SK-N-SH (cell line): ENCODE measurements at regions not wholly inside any gene's neighbourhood (a gene's known extent, or its start where the extent isn't known, plus 50 kb on each side); places are given as distances from the start of the nearest gene placed in this dataset.

ENCODE experiments used
- CTCF ChIA-PET: fragments of 300-600, 350-600 bp; formaldehyde crosslinking; extraction: SDS; loops from one replicate; lab custom pipeline; 2021; lab: Yijun Ruan, JAX
- POLR2A ChIA-PET: fragments of 350-600 bp; sonication (Branson Sonifier 250); formaldehyde crosslinking; extraction: SDS; loops from one replicate; lab custom pipeline; 2020; ENCODE audit warnings: antibody characterized with exemption, inconsistent platforms; lab: Yijun Ruan, JAX
- DNase-seq: peaks from one replicate; pipeline ENCODE4 v3.0.0; 2012
- H2AFZ ChIP-seq: fragments of 200-600 bp; sonication (generic); 2 replicates; pipeline ENCODE4 v1.8.1; 2016; ENCODE audit warnings: antibody characterized with exemption, mild to moderate bottlenecking, low read depth
- H3F3A ChIP-seq: fragments of 200-600 bp; sonication (generic); replicated peaks from 2 replicates; pipeline ENCODE3; 2016; ENCODE audit warnings: antibody characterized with exemption, mild to moderate bottlenecking; ENCODE audit not compliant: insufficient read depth
- H3K27ac ChIP-seq, 2 experiments: fragments of 200-500 bp in 1 of 2; fragments of 200-600 bp in 1 of 2; sonication (Bioruptor generic) in 1 of 2; sonication (generic), shearing (Covaris generic) in 1 of 2; 2 replicates each; pipeline versions ENCODE4 v1.5.1 to v1.6.1; 2014 to 2016; ENCODE audit warnings: low read depth in 2 of 2, inconsistent platforms in 1 of 2, low read length in 1 of 2, mild to moderate bottlenecking in 1 of 2, mixed read lengths in 1 of 2
- H3K27me3 ChIP-seq: fragments of 200-600 bp; sonication (generic), shearing (Covaris generic); 2 replicates; pipeline ENCODE4 v1.6.1; 2016; ENCODE audit warnings: mixed run types; ENCODE audit not compliant: insufficient read depth
- H3K36me3 ChIP-seq, 2 experiments: fragments of 200-500 bp in 1 of 2; fragments of 200-600 bp in 1 of 2; sonication (Bioruptor generic) in 1 of 2; sonication (generic) in 1 of 2; replicated peaks in 1 of 2; 2 replicates each; pipeline versions ENCODE3 to v1.5.1; 2014 to 2016; ENCODE audit warnings: low read length in 1 of 2, mild to moderate bottlenecking in 1 of 2; ENCODE audit not compliant: insufficient read depth in 2 of 2, control insufficient read depth in 1 of 2
- H3K4me1 ChIP-seq, 2 experiments: fragments of 200-500 bp in 1 of 2; fragments of 200-600 bp in 1 of 2; sonication (Bioruptor generic) in 1 of 2; sonication (generic), shearing (Covaris generic) in 1 of 2; 2 replicates each; pipeline versions ENCODE4 v1.5.1 to v1.6.1; 2014 to 2016; ENCODE audit warnings: low read depth in 1 of 2, low read length in 1 of 2, mixed run types in 1 of 2; ENCODE audit not compliant: insufficient read depth in 2 of 2, control insufficient read depth in 1 of 2
- H3K4me2 ChIP-seq: fragments of 200-600 bp; sonication (generic), shearing (Covaris generic); 2 replicates; pipeline ENCODE4 v1.6.1; 2017; ENCODE audit warnings: mixed run types
- H3K4me3 ChIP-seq, 2 experiments: fragments of 200-500 bp in 1 of 2; fragments of 200-600 bp in 1 of 2; sonication (Bioruptor generic) in 1 of 2; sonication (generic), shearing (Covaris generic) in 1 of 2; 2 replicates each; pipeline versions ENCODE4 v1.5.1 to v1.8.1; 2014 to 2016; ENCODE audit warnings: low read depth in 2 of 2, inconsistent platforms in 1 of 2, low read length in 1 of 2, mild to moderate bottlenecking in 1 of 2, mixed read lengths in 1 of 2, moderate library complexity in 1 of 2
- H3K79me2 ChIP-seq: fragments of 200-600 bp; sonication (generic); 2 replicates; pipeline ENCODE4 v1.8.1; 2017; ENCODE audit warnings: mild to moderate bottlenecking; ENCODE audit not compliant: insufficient read depth
- H3K9ac ChIP-seq: fragments of 200-600 bp; sonication (generic); 2 replicates; pipeline ENCODE4 v1.6.1; 2017; ENCODE audit warnings: mixed run types
- H3K9me2 ChIP-seq: fragments of 200-600 bp; sonication (generic); 2 replicates; pipeline ENCODE4 v1.6.1; 2017; ENCODE audit warnings: mixed run types
- H3K9me3 ChIP-seq: fragments of 200-600 bp; sonication (generic); 2 replicates; pipeline ENCODE4 v1.6.1; 2017; ENCODE audit warnings: mixed run types, mild to moderate bottlenecking, moderate library complexity
- H4K20me1 ChIP-seq: fragments of 200-600 bp; sonication (generic); 2 replicates; pipeline ENCODE4 v1.6.1; 2017; ENCODE audit warnings: mild to moderate bottlenecking, mixed run types; ENCODE audit not compliant: insufficient read depth
- CHD2 ChIP-seq: fragments of 150-350 bp; IDR thresholded peaks from 2 replicates; pipeline ENCODE4 v1.6.1; 2018; ENCODE audit warnings: low read length; ENCODE audit not compliant: partially characterized antibody
- EP300 ChIP-seq, 2 experiments: IDR thresholded peaks; 2 replicates each; pipeline versions ENCODE4 v1.4.0 to v1.6.1; 2012; ENCODE audit warnings: borderline replicate concordance in 1 of 2, low read depth in 1 of 2, low read length in 1 of 2
- FOSL2 ChIP-seq: IDR thresholded peaks from 2 replicates; pipeline ENCODE4 v1.4.0; 2012; ENCODE audit warnings: low read depth, mild to moderate bottlenecking, moderate library complexity, borderline replicate concordance
- FOXJ3 ChIP-seq: sonication (generic); formaldehyde crosslinking; IDR thresholded peaks from 2 replicates; pipeline ENCODE4 v1.5.1; 2020; ENCODE audit warnings: mild to moderate bottlenecking, missing genetic modification reagents
- GABPA ChIP-seq: IDR thresholded peaks from 2 replicates; pipeline ENCODE4 v1.4.0; 2012; ENCODE audit warnings: low read depth, mild to moderate bottlenecking
- IRF3 ChIP-seq: fragments of 150-350 bp; IDR thresholded peaks from 2 replicates; pipeline ENCODE4 v1.6.1; 2016; ENCODE audit warnings: mild to moderate bottlenecking, low read depth, low read length
- MEF2A ChIP-seq: IDR thresholded peaks from 2 replicates; pipeline ENCODE4 v1.4.0; 2012; ENCODE audit warnings: low read depth, borderline replicate concordance
- MXI1 ChIP-seq: IDR thresholded peaks from 2 replicates; pipeline ENCODE4 v1.6.1; 2012; ENCODE audit warnings: mild to moderate bottlenecking, low read depth, low read length, improper control_type of control experiment
- NFIC ChIP-seq: IDR thresholded peaks from 2 replicates; pipeline ENCODE4 v1.4.0; 2012; ENCODE audit warnings: borderline replicate concordance
- NRF1 ChIP-seq: IDR thresholded peaks from 2 replicates; pipeline ENCODE4 v1.6.1; 2012; ENCODE audit warnings: low read depth, mild to moderate bottlenecking, low read length
- POLR2AphosphoS5 ChIP-seq: IDR thresholded peaks from 2 replicates; pipeline ENCODE4 v1.6.1; 2012; ENCODE audit warnings: low read depth, low read length
- RAD21 ChIP-seq: IDR thresholded peaks from 2 replicates; pipeline ENCODE4 v1.6.1; 2012; ENCODE audit warnings: mild to moderate bottlenecking, low read length
- RCOR1 ChIP-seq: fragments of 150-350 bp; IDR thresholded peaks from 2 replicates; pipeline ENCODE4 v1.6.1; 2017; ENCODE audit warnings: antibody characterized with exemption, low read length
- RFX5 ChIP-seq: IDR thresholded peaks from 2 replicates; pipeline ENCODE4 v1.6.1; 2012; ENCODE audit warnings: mild to moderate bottlenecking, improper control_type of control experiment, low read length
- RXRA ChIP-seq: IDR thresholded peaks from 2 replicates; pipeline ENCODE4 v1.4.0; 2012; ENCODE audit warnings: low read depth, mild to moderate bottlenecking, borderline replicate concordance
- SMC3 ChIP-seq: IDR thresholded peaks from 2 replicates; pipeline ENCODE4 v1.6.1; 2012; ENCODE audit warnings: low read depth, low read length, improper control_type of control experiment
- TCF12 ChIP-seq: IDR thresholded peaks from 2 replicates; pipeline ENCODE4 v1.4.0; 2012
- TEAD4 ChIP-seq: IDR thresholded peaks from 2 replicates; pipeline ENCODE4 v1.4.0; 2012; ENCODE audit warnings: mild to moderate bottlenecking, borderline replicate concordance; ENCODE audit not compliant: insufficient read depth
- USF1 ChIP-seq: IDR thresholded peaks from 2 replicates; pipeline ENCODE4 v1.4.0; 2012; ENCODE audit warnings: low read depth, borderline replicate concordance
- WGBS: methylation state at CpG from one replicate; pipeline ENCODE4 v1.1.6; 2017; ENCODE audit warnings: low lambda C conversion rate; 5-methylcytosine and 5-hydroxymethylcytosine counted together
- TF ChIP-seq, protein P1 (sequence below): IDR thresholded peaks from 2 replicates; pipeline ENCODE4; 2012
- TF ChIP-seq, protein P2 (sequence below): IDR thresholded peaks from 2 replicates; pipeline ENCODE4 v1.6.1; 2012; ENCODE audit warnings: mild to moderate bottlenecking, low read depth, low read length, moderate library complexity

GRCh38 chr13:73860501-73860900 lies 273.7 kb downstream of the KLF12 start:
- no peaks in the 10 kb centered on the region for H3F3A ChIP-seq
- no peaks in the 10 kb centered on the region for H3K9me2 ChIP-seq
- no peaks in the 10 kb centered on the region for H3K79me2 ChIP-seq
- ChIA-PET POLR2A (no interaction called here), CTCF (no interaction called here)
- H3K27me3 ChIP-seq, result no peaks in the 10 kb centered on the region
- no peak overlapping the region for H3K27ac ChIP-seq
- DNase-seq, result no peak
- no peaks in the 10 kb centered on the region for H3K36me3 ChIP-seq
- H2AFZ ChIP-seq, result no peak overlapping the region
- no peaks in the 10 kb centered on the region for H4K20me1 ChIP-seq
- H3K4me2 ChIP-seq, result no peak overlapping the region
- no peak overlapping the region for H3K9ac ChIP-seq
- 87% methylated on average over 6 of the region's 6 CpGs for WGBS
- H3K4me1 ChIP-seq, result no peaks in the 10 kb centered on the region; a peak in 2 of 4 replicates
- TF ChIP-seq IRF3 (no peak), GABPA (no peak), RCOR1 (no peak), FOXJ3 (CRISPR knock-in tag) (no peak), MXI1 (no peak), RAD21 (no peak), CHD2 (no peak), SMC3 (no peak)
- TF ChIP-seq, protein P1, sequence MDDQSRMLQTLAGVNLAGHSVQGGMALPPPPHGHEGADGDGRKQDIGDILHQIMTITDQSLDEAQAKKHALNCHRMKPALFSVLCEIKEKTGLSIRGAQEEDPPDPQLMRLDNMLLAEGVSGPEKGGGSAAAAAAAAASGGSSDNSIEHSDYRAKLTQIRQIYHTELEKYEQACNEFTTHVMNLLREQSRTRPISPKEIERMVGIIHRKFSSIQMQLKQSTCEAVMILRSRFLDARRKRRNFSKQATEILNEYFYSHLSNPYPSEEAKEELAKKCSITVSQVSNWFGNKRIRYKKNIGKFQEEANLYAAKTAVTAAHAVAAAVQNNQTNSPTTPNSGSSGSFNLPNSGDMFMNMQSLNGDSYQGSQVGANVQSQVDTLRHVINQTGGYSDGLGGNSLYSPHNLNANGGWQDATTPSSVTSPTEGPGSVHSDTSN, result no peak
- no peak overlapping the region for H3K4me3 ChIP-seq
- H3K9me3 ChIP-seq, result no peaks in the 10 kb centered on the region

DNA sequence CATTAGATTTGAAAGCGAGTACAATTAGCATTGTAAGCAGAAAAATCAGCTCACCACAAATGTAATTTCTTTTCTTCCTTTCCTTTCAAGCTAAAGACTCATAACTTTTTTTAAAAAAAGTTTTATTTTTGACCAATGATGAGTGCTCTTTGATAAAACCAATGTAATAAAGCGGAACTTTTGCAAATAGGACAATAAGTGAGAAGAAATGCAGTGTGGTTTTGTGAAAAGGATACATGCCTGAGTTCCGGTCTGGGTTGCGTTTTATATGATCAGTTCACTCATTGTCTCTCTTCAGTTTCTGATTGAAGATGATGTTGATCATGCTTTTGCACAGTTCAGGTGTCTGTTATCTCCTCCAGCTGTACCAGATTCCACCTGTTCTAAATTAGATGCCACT lies 274.4 kb downstream of the KLF12 start:
- POLR2A ChIA-PET, result no interaction called here
- no peak for TF ChIP-seq RXRA
- no peak for TF ChIP-seq FOSL2
- no peak for TF ChIP-seq POLR2AphosphoS5
- no peak for TF ChIP-seq EP300 (IDR thresholded peaks at IDR 0.05; ENCODE audit: borderline replicate concordance in 1 of 2, low read depth in 1 of 2, low read length in 1 of 2)
- no peak for TF ChIP-seq FOXJ3 (CRISPR knock-in tag)
- TF ChIP-seq TEAD4, result no peak
- TF ChIP-seq IRF3, result no peak
- TF ChIP-seq RFX5, result no peak
- TF ChIP-seq NFIC, result no peak
- TF ChIP-seq, protein P2, sequence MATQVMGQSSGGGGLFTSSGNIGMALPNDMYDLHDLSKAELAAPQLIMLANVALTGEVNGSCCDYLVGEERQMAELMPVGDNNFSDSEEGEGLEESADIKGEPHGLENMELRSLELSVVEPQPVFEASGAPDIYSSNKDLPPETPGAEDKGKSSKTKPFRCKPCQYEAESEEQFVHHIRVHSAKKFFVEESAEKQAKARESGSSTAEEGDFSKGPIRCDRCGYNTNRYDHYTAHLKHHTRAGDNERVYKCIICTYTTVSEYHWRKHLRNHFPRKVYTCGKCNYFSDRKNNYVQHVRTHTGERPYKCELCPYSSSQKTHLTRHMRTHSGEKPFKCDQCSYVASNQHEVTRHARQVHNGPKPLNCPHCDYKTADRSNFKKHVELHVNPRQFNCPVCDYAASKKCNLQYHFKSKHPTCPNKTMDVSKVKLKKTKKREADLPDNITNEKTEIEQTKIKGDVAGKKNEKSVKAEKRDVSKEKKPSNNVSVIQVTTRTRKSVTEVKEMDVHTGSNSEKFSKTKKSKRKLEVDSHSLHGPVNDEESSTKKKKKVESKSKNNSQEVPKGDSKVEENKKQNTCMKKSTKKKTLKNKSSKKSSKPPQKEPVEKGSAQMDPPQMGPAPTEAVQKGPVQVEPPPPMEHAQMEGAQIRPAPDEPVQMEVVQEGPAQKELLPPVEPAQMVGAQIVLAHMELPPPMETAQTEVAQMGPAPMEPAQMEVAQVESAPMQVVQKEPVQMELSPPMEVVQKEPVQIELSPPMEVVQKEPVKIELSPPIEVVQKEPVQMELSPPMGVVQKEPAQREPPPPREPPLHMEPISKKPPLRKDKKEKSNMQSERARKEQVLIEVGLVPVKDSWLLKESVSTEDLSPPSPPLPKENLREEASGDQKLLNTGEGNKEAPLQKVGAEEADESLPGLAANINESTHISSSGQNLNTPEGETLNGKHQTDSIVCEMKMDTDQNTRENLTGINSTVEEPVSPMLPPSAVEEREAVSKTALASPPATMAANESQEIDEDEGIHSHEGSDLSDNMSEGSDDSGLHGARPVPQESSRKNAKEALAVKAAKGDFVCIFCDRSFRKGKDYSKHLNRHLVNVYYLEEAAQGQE, result no peak
- TF ChIP-seq NRF1, result no peak
- TF ChIP-seq SMC3, result no peak
- no peak for TF ChIP-seq CHD2
- TF ChIP-seq RAD21, result no peak
- TF ChIP-seq TCF12, result no peak
- no peak for TF ChIP-seq MEF2A
- no peak for TF ChIP-seq USF1
- no peak for TF ChIP-seq RCOR1

More for the DNA sequence above, 274.4 kb downstream of the KLF12 start:
- CTCF ChIA-PET, result no interaction called here
- Histone ChIP-seq H3K9me2 (no peaks in the 10 kb centered on the region), H3K27ac (no peak overlapping the region), H3K36me3 (no peaks in the 10 kb centered on the region), H2AFZ (no peak overlapping the region), H3K4me1 (no peaks in the 10 kb centered on the region; a peak in 2 of 4 replicates), H4K20me1 (no peaks in the 10 kb centered on the region), H3K9me3 (no peaks in the 10 kb centered on the region), H3K4me2 (no peak overlapping the region), H3K79me2 (no peaks in the 10 kb centered on the region), H3K27me3 (no peaks in the 10 kb centered on the region), H3K9ac (no peak overlapping the region), H3K4me3 (no peak overlapping the region), H3F3A (no peaks in the 10 kb centered on the region)
- DNase-seq, result no peak
- WGBS, result 68% methylated on average over 4 of the region's 4 CpGs
